Hematopoietic multipotent progenitor cell treated with erythropoietin and hydrocortisone succinate and interleukin-3 and kit ligand, for 17 days (in vitro differentiated cells): ENCODE measurements at regions not wholly inside any gene's neighbourhood (a gene's known extent, or its start where the extent isn't known, plus 50 kb on each side); places are given as distances from the start of the nearest gene placed in this dataset.
"Not testable (repeated sequence)": the region's sequence is repeated elsewhere in the genome, so short reads cannot be mapped to it uniquely, and the experiment has no call there.

Source experiments
- DNase-seq: peaks from one replicate; pipeline ENCODE4 v3.0.0-alpha.2; 2015; ENCODE audit warnings: low spot score

- DNase-seq: no peak
Measured at GRCh38 chr5:54821445-54822323, 163.7 kb downstream of the ESM1 start.

GRCh38 chr5:54820346-54821134 lies 164.9 kb downstream of the ESM1 start:
- no peak for DNase-seq

- no peak for DNase-seq
Measured at GRCh38 chr5:54807421-54807820, 178.0 kb downstream of the ESM1 start.

- no peak for DNase-seq
Measured at GRCh38 chr5:54804521-54804920, 180.9 kb downstream of the ESM1 start.

- no peak for DNase-seq
Measured at GRCh38 chr5:54804086-54804485, 181.3 kb downstream of the ESM1 start.

GRCh38 chr5:54803471-54804011 lies 181.9 kb downstream of the ESM1 start:
- DNase-seq: no peak

GRCh38 chr5:54799645-54800044 lies 185.7 kb downstream of the ESM1 start:
- DNase-seq: no peak

- no peak for DNase-seq
Measured at GRCh38 chr5:54795777-54796176, 189.6 kb downstream of the ESM1 start.

- no peak for DNase-seq
Measured at GRCh38 chr5:54795284-54795683, 190.1 kb downstream of the ESM1 start.

- DNase-seq: no peak
Measured at GRCh38 chr5:54794135-54794975, 191.0 kb downstream of the ESM1 start.

GRCh38 chr5:54793468-54794134 lies 191.8 kb downstream of the ESM1 start:
- DNase-seq: no peak

GRCh38 chr5:54792611-54793404 lies 192.6 kb downstream of the ESM1 start:
- no peak for DNase-seq

- not testable (repeated sequence) for DNase-seq
Measured at GRCh38 chr5:54787910-54788309, 197.5 kb downstream of the ESM1 start.

GRCh38 chr5:54785729-54786591 lies 199.4 kb downstream of the ESM1 start:
- no peak for DNase-seq

- no peak for DNase-seq
Measured at GRCh38 chr5:54778783-54779182, 206.6 kb downstream of the ESM1 start.

GRCh38 chr5:54775645-54776044 lies 209.7 kb downstream of the ESM1 start:
- no peak for DNase-seq

GRCh38 chr5:54774281-54775170 lies 210.9 kb downstream of the ESM1 start:
- DNase-seq: no peak

GRCh38 chr5:54772684-54773083 lies 212.7 kb downstream of the ESM1 start:
- no peak for DNase-seq

GRCh38 chr5:54772231-54772630 lies 213.2 kb downstream of the ESM1 start:
- DNase-seq: no peak
